Stimulated activated naive CD8-positive, alpha-beta T cell treated with anti-CD3 and anti-CD28 coated beads, Interleukin-15, amount 100 ng/mL, for 72 hours (primary cell): ENCODE measurements at regions not wholly inside any gene's neighbourhood (a gene's known extent, or its start where the extent isn't known, plus 50 kb on each side); places are given as distances from the start of the nearest gene placed in this dataset.

ENCODE experiments used
- ATAC-seq: fragments of 150-1000 bp; cut with Tn5 transposase; 2 replicates; pipeline ENCODE4 v1.10.0; 2021; ENCODE audit warnings: mild to moderate bottlenecking, moderate library complexity
- DNase-seq, 2 donors: peaks; one replicate each; pipeline ENCODE4 v3.0.0; 2021 to 2022
- H3K27ac Mint-ChIP-seq, 2 donors: one replicate each; pipeline ENCODE4 v1.8.0; 2022; ENCODE audit warnings: mild to moderate bottlenecking in 2 of 2, mixed read lengths in 2 of 2, moderate library complexity in 2 of 2
- H3K27me3 Mint-ChIP-seq: one replicate; pipeline ENCODE4 v1.8.0; 2022; ENCODE audit warnings: mixed read lengths
- H3K4me1 Mint-ChIP-seq: one replicate; pipeline ENCODE4 v1.8.0; 2022; ENCODE audit warnings: mild to moderate bottlenecking, mixed read lengths
- H3K4me3 Mint-ChIP-seq, 2 donors: one replicate each; pipeline ENCODE4 v1.8.0; 2022; ENCODE audit warnings: mild to moderate bottlenecking in 2 of 2, mixed read lengths in 2 of 2, moderate library complexity in 1 of 2
- H3K9me3 Mint-ChIP-seq, 2 donors: one replicate each; pipeline ENCODE4 v1.8.0; 2022; ENCODE audit warnings: mixed read lengths in 2 of 2

- no peak for ATAC-seq
- H3K4me1 Mint-ChIP-seq, result no peaks in the 10 kb centered on the region
- no peaks in the 10 kb centered on the region for H3K9me3 Mint-ChIP-seq
- no peak for DNase-seq
- peaks cover 14% of the 10 kb centered on the region for H3K27me3 Mint-ChIP-seq
- no peak overlapping the region for H3K4me3 Mint-ChIP-seq
- H3K27ac Mint-ChIP-seq, result no peak overlapping the region
Observed at GRCh38 chr13:111518161-111518792, 197.8 kb downstream of the TEX29 start.

GRCh38 chr13:111519041-111519440 is 198.6 kb downstream of the TEX29 start:
- no peak overlapping the region for H3K4me3 Mint-ChIP-seq
- H3K4me1 Mint-ChIP-seq, result no peaks in the 10 kb centered on the region
- H3K27ac Mint-ChIP-seq, result no peak overlapping the region
- DNase-seq, result no peak
- H3K27me3 Mint-ChIP-seq, result peaks cover 13% of the 10 kb centered on the region
- H3K9me3 Mint-ChIP-seq, result no peaks in the 10 kb centered on the region
- no peak for ATAC-seq

GRCh38 chr13:111519490-111520170 is 199.2 kb downstream of the TEX29 start:
- H3K4me1 Mint-ChIP-seq, result no peaks in the 10 kb centered on the region
- no peak overlapping the region for H3K27ac Mint-ChIP-seq
- no peak overlapping the region for H3K4me3 Mint-ChIP-seq
- ATAC-seq, result no peak
- H3K9me3 Mint-ChIP-seq, result no peaks in the 10 kb centered on the region
- no peak for DNase-seq
- peaks cover 13% of the 10 kb centered on the region for H3K27me3 Mint-ChIP-seq

- Mint-ChIP-seq H3K27ac (no peak overlapping the region), H3K27me3 (peaks cover 8% of the 10 kb centered on the region), H3K9me3 (no peaks in the 10 kb centered on the region), H3K4me3 (no peak overlapping the region), H3K4me1 (no peaks in the 10 kb centered on the region)
- DNase-seq, result no peak
- no peak for ATAC-seq
Observed at GRCh38 chr13:111521030-111521429, 200.6 kb downstream of the TEX29 start.

- no peaks in the 10 kb centered on the region for H3K9me3 Mint-ChIP-seq
- no peak for DNase-seq
- H3K4me3 Mint-ChIP-seq, result no peak overlapping the region
- no peak overlapping the region for H3K27ac Mint-ChIP-seq
- H3K27me3 Mint-ChIP-seq, result peaks cover 8% of the 10 kb centered on the region
- H3K4me1 Mint-ChIP-seq, result no peaks in the 10 kb centered on the region
- ATAC-seq, result no peak
Observed at GRCh38 chr13:111521691-111522229, 201.3 kb downstream of the TEX29 start.

- Mint-ChIP-seq H3K9me3 (no peaks in the 10 kb centered on the region), H3K4me1 (no peaks in the 10 kb centered on the region)
- no peak for ATAC-seq
Observed at GRCh38 chr13:111525320-111526118, 205.1 kb downstream of the TEX29 start.

GRCh38 chr13:111526922-111527321 is 206.5 kb downstream of the TEX29 start:
- Mint-ChIP-seq H3K4me3 (no peak overlapping the region), H3K4me1 (no peaks in the 10 kb centered on the region), H3K9me3 (no peaks in the 10 kb centered on the region), H3K27ac (no peak overlapping the region), H3K27me3 (peaks cover 24% of the 10 kb centered on the region)
- no peak for ATAC-seq
- DNase-seq, result no peak

More at GRCh38 chr13:111525320-111526118, 205.1 kb downstream of the TEX29 start:
- peaks cover 20% of the 10 kb centered on the region for H3K27me3 Mint-ChIP-seq
- no peak overlapping the region for H3K27ac Mint-ChIP-seq
- DNase-seq, result no peak
- no peak overlapping the region for H3K4me3 Mint-ChIP-seq

- Mint-ChIP-seq H3K27ac (no peak overlapping the region), H3K27me3 (peaks cover 28% of the 10 kb centered on the region), H3K9me3 (no peaks in the 10 kb centered on the region), H3K4me1 (no peaks in the 10 kb centered on the region), H3K4me3 (no peak overlapping the region)
- ATAC-seq (no peak), DNase-seq (no peak)
Observed at GRCh38 chr13:111527614-111528229, 207.3 kb downstream of the TEX29 start.

- DNase-seq, result no peak
- H3K4me3 Mint-ChIP-seq, result no peak overlapping the region
Observed at GRCh38 chr13:111528513-111528912, 208.1 kb downstream of the TEX29 start.

GRCh38 chr13:111530137-111530870 is 209.9 kb downstream of the TEX29 start:
- DNase-seq, result no peak
- H3K27ac Mint-ChIP-seq, result no peak overlapping the region
- no peaks in the 10 kb centered on the region for H3K9me3 Mint-ChIP-seq
- ATAC-seq, result no peak
- H3K4me3 Mint-ChIP-seq, result no peak overlapping the region
- H3K4me1 Mint-ChIP-seq, result peaks cover 6% of the 10 kb centered on the region
- peaks cover 54% of the 10 kb centered on the region for H3K27me3 Mint-ChIP-seq

More at GRCh38 chr13:111528513-111528912, 208.1 kb downstream of the TEX29 start:
- Mint-ChIP-seq H3K27me3 (peaks cover 36% of the 10 kb centered on the region), H3K27ac (no peak overlapping the region), H3K4me1 (no peaks in the 10 kb centered on the region), H3K9me3 (no peaks in the 10 kb centered on the region)
- no peak for ATAC-seq

GRCh38 chr13:111531505-111531904 is 211.1 kb downstream of the TEX29 start:
- Mint-ChIP-seq H3K9me3 (no peaks in the 10 kb centered on the region), H3K27me3 (peaks cover 66% of the 10 kb centered on the region), H3K4me1 (peaks cover 9% of the 10 kb centered on the region), H3K4me3 (no peak overlapping the region), H3K27ac (no peak overlapping the region)
- no peak for DNase-seq
- no peak for ATAC-seq

- peaks cover 72% of the 10 kb centered on the region for H3K27me3 Mint-ChIP-seq
- peaks cover 9% of the 10 kb centered on the region for H3K4me1 Mint-ChIP-seq
- ATAC-seq (no peak), DNase-seq (no peak)
- H3K4me3 Mint-ChIP-seq, result no peak overlapping the region
- no peaks in the 10 kb centered on the region for H3K9me3 Mint-ChIP-seq
- H3K27ac Mint-ChIP-seq, result no peak overlapping the region
Observed at GRCh38 chr13:111532111-111532510, 211.7 kb downstream of the TEX29 start.

- no peak for DNase-seq
- H3K27ac Mint-ChIP-seq, result no peak overlapping the region
- ATAC-seq, result no peak
- no peak overlapping the region for H3K4me3 Mint-ChIP-seq
- H3K4me1 Mint-ChIP-seq, result peaks cover 9% of the 10 kb centered on the region
- H3K27me3 Mint-ChIP-seq, result peaks cover 83% of the 10 kb centered on the region
- H3K9me3 Mint-ChIP-seq, result no peaks in the 10 kb centered on the region
Observed at GRCh38 chr13:111533900-111534683, 213.7 kb downstream of the TEX29 start.

GRCh38 chr13:111534751-111535522 is 214.5 kb downstream of the TEX29 start:
- peak overlapping the region in 1 of 2 donors; percentile 21 for H3K4me3 Mint-ChIP-seq

More at GRCh38 chr13:111534751-111535522, 214.5 kb downstream of the TEX29 start:
- H3K27me3 Mint-ChIP-seq, result peaks cover 82% of the 10 kb centered on the region
- ATAC-seq (no peak), DNase-seq (no peak)
- H3K27ac Mint-ChIP-seq, result no peak overlapping the region
- no peaks in the 10 kb centered on the region for H3K9me3 Mint-ChIP-seq
- H3K4me1 Mint-ChIP-seq, result peaks cover 9% of the 10 kb centered on the region
